CD1c-positive myeloid dendritic cell (primary cell): ENCODE measurements at regions not wholly inside any gene's neighbourhood (a gene's known extent, or its start where the extent isn't known, plus 50 kb on each side); places are given as distances from the start of the nearest gene placed in this dataset.
A peak's percentile ranks its signal among the peaks of the same experiment; 100 is the strongest.
"Not testable (repeated sequence)": the region's sequence is repeated elsewhere in the genome, so short reads cannot be mapped to it uniquely, and the experiment has no call there.

Source experiments
- DNase-seq: peaks from one replicate; pipeline ENCODE4 v3.0.0-alpha.2; 2016; ENCODE audit errors: extremely low spot score

DNA sequence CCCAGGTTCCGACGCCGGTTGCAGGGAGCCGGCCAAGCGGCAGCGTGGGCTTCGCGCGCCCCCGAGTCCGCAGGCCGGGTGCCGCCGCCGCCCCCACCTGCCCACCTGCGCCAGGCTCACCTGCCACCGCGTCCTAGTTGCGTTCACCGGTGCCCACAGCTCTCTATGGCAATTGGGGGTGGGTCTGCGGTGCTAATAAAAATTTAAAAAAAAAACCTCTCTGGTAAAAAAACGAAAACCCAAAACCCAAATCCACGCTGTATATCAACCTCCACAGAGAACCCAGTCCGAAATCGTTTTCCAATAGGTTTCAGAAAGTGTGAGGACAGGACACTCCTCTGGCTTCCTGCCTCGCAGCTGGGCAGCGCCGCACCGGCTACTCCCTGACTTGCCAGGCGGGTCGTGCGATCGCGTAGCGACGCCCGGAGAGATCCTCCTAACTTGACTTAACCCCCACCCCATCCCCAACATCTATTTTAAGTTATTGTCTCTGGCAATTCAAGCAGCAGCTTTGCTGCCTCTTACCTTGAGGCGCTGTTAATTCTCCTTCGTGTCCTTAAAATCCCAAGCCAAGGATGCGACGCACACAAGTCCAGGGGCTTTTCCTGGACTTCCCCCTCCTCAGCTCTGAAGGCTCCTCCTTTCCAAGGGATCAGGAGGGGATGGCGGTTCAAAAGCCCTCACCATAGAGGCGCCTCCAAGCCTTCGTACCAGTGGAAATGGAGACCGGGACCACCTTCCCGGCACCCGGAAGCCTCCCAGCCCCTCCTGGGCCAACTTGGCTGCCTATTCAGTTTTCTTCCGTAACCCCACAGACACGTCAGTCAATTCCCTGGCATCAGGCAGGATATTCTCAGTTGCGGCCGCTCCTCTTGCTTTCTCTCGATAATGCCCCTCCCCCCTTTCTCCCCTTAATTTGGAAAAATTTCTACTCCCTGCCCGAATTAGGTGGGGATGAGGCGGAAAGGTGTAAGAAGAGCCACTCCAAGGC, 1639.4 kb upstream of the C9orf72 start:
- no peak for DNase-seq

GRCh38 chr9:29213417-29214153, 1640.3 kb upstream of the C9orf72 start, which contains the start of gene LINGO2:
Gene LINGO2 (minus strand): TSS chr9:29213601.
- DNase-seq, result no peak

- DNase-seq, result no peak
Measured at GRCh38 chr9:29214154-29214689, 1640.9 kb upstream of the C9orf72 start.

GRCh38 chr9:29214690-29215253, 1641.5 kb upstream of the C9orf72 start:
- DNase-seq, result no peak

DNA sequence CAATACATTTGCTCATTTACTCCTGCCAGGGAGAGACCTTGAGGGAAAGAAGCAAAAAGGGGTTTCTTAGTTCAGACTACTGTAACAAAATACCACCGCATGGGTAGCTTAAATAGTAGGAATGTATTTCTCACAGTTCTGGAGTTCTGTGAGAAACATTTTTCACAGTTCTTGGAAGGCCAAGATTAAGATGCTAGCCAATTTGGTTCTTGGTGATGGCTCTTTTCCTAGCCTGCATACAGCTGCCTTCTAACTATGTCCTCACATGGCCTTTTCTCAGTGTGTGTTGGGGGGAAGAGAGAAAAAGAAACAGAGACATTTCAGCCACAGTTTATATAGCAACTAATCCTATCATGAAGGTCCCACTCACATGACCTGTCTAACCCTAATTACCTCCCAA, 1644.7 kb upstream of the C9orf72 start:
- DNase-seq, result no peak

DNA sequence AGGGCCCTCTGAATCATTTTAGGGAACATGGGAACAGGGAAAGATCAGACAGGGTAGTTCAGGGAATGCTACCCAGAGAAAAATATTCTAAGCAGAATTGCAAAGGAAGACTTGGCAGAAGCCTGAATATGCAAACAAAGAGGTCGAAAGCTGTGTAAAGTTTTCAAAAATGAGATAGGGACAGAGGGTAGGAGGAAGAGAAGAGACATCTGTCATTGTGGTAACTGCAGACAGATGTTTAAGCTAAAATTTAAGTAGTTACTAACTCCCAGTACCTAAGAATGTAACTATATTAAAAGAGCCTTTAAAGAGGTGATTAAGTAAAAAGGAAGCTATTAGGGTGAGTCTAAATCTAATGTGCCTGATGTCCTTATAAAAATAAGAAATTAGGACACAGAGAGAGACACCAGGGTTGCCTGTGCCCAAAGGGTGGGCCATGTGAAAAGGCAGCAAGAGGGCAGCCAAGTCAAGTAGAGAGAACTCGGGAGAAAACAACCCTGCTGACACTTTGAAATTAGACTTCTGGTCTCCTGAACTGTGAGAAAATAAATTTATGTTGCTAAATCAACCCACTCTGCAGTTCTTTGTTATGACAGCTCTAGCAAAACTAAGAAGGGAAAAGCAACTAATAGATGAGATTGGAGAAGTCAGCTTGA, 1647.4 kb upstream of the C9orf72 start:
- DNase-seq, result no peak

DNA sequence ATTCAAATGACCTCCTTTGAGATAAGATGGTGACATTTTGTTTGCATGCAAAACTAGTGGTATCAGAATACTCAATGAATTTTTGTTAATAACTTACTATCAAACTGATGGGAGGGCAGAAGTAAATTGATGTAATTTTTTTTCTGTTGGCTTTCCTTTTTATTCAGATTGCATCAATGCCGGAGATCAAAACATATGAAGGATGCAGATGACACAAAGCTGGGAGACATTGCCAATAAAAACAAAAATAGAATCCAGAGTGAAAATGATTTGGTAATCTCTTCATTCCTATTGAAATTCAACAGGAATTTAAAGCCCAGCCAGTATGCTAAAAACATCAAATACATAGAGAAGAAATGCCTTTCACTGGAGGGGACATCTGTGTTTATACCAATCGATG, 1655.3 kb upstream of the C9orf72 start:
- DNase-seq, result no peak

- DNase-seq, result no peak
Measured at GRCh38 chr9:29230931-29231330, 1657.7 kb upstream of the C9orf72 start.

GRCh38 chr9:29233193-29233592, 1659.9 kb upstream of the C9orf72 start:
- no peak for DNase-seq

DNA sequence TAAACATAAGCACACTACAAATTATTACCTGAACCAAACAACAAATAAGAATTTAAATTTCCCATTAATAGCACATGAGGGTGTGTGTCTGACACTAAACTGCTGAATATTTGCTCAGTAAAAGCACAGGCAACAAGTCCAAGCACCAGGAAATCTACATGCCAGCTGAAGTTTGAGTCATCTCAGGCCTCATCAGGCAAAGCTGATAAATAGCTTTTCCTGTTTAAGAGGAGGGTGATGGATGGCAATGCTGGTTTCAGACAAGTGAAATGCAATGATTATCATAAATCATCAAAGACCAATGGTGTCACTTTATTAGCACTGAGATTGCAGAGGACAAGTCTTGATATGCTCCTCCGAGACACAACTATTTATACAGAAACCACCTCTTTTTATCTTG, 1668.0 kb upstream of the C9orf72 start:
- DNase-seq, result no peak

DNA sequence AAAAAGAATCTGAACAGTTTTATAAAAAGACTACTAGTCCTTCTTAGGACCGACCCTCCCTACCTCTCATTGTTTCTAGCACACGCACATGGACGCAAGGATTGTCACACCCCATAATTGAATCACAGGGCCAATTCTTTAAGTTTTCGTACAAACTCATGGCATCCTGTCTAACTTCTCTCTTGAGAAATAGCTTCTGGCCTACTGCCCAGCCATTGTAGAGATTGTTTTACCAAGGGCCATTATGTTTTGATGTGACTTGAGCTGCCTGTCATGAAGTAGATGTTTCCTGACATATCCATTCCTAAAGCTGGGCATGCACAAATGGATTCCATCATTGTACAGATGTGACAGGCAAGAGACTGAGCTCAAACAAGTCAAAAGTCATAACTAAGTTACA, 1672.1 kb upstream of the C9orf72 start:
- no peak for DNase-seq

- DNase-seq, result not testable (repeated sequence)
Measured at GRCh38 chr9:29270400-29270799, 1697.1 kb upstream of the C9orf72 start.

DNA sequence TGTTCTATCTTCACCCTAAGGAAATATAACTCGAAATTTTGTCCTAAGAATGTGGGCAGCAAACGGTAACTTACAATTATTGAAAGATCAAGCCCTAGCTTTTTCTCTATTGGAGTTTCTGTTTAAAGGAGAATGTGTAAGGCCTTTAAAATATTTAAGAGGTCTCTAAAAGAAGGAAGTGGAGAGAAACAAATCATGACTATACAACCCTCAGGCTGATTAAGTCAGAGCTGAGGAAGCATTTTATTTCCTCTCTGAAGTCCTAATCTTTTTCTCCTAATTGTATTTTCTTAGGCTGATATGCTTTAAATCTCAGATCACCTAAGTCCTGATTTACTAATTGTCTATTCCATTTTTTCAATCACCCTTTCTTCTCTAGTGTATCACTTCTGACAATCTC, 1708.8 kb upstream of the C9orf72 start:
- no peak for DNase-seq

GRCh38 chr9:29285818-29286217, 1712.5 kb upstream of the C9orf72 start:
- no peak for DNase-seq

DNA sequence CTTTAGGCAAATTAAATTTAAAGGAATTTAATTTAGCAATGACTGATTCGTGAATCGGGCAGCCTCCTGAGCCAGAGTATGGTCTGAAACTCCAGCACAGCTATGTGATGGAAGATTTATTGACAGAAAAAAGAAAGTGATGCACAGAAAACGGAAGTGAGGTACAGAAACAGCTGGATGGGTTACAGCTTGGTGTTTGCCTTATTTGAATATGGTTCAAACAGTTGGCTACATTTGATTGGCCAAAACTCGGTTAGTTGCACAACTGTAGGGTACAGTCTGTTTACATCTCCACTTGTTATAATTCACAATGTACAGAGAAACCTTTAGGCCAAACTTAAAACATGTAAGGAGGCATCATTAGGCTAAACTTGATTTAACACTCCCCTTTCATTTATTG, 1716.1 kb upstream of the C9orf72 start:
- no peak for DNase-seq

- DNase-seq, result peak; percentile 47
Measured at GRCh38 chr9:29290516-29290915, 1717.2 kb upstream of the C9orf72 start.

GRCh38 chr9:29297592-29297991, 1724.3 kb upstream of the C9orf72 start:
- DNase-seq, result no peak

- DNase-seq, result no peak
Measured at GRCh38 chr9:29311221-29311620, 1737.9 kb upstream of the C9orf72 start.

DNA sequence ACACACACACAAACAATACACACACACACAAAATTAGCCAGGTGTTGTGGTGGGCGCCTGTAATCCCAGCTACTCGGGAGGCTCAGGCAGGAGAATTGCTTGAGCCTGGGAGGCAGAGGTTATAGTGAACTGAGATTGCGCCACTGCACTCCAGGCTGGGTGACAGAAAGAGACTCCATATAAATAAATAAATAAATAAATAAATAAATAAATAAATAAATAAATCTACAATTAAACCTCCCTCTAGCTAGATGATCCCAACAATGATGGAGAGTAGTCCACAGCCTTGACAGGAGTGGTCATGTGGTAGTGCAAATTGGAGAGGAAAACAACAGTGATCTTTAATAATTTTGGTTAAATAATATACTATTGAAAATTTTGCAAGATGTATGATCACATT, 1739.0 kb upstream of the C9orf72 start:
- no peak for DNase-seq

- no peak for DNase-seq
Measured at GRCh38 chr9:29319736-29320513, 1746.6 kb upstream of the C9orf72 start.

GRCh38 chr9:29322240-29322639, 1749.0 kb upstream of the C9orf72 start:
- DNase-seq, result no peak
